ENCODE measurements at regions not wholly inside any gene's neighbourhood (a gene's known extent, or its start where the extent isn't known, plus 50 kb on each side); places are given as distances from the start of the nearest gene placed in this dataset.

DNA sequence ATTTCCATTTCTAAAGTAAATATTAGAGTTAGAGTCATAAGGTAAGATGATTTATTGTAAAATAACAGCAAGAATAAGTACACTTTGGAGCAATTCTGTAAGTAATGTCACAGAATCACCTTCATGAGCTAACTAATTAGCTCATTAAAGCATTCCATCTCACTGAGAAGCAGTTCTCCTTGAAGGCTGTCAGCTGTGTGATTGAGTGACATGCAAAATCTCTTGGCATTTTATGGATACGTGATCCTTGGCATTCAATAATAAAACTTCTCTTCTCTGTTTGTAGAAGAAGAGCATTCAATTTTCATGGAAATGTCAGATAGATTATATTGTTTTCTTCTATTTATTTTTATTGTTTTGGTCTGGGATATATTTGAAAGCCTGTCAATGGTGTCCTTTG, 1389.3 kb downstream of the GATA3 start (continued):
- TF ChIP-seq, protein P1, sequence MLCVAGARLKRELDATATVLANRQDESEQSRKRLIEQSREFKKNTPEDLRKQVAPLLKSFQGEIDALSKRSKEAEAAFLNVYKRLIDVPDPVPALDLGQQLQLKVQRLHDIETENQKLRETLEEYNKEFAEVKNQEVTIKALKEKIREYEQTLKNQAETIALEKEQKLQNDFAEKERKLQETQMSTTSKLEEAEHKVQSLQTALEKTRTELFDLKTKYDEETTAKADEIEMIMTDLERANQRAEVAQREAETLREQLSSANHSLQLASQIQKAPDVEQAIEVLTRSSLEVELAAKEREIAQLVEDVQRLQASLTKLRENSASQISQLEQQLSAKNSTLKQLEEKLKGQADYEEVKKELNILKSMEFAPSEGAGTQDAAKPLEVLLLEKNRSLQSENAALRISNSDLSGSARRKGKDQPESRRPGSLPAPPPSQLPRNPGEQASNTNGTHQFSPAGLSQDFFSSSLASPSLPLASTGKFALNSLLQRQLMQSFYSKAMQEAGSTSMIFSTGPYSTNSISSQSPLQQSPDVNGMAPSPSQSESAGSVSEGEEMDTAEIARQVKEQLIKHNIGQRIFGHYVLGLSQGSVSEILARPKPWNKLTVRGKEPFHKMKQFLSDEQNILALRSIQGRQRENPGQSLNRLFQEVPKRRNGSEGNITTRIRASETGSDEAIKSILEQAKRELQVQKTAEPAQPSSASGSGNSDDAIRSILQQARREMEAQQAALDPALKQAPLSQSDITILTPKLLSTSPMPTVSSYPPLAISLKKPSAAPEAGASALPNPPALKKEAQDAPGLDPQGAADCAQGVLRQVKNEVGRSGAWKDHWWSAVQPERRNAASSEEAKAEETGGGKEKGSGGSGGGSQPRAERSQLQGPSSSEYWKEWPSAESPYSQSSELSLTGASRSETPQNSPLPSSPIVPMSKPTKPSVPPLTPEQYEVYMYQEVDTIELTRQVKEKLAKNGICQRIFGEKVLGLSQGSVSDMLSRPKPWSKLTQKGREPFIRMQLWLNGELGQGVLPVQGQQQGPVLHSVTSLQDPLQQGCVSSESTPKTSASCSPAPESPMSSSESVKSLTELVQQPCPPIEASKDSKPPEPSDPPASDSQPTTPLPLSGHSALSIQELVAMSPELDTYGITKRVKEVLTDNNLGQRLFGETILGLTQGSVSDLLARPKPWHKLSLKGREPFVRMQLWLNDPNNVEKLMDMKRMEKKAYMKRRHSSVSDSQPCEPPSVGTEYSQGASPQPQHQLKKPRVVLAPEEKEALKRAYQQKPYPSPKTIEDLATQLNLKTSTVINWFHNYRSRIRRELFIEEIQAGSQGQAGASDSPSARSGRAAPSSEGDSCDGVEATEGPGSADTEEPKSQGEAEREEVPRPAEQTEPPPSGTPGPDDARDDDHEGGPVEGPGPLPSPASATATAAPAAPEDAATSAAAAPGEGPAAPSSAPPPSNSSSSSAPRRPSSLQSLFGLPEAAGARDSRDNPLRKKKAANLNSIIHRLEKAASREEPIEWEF (IDR thresholded peaks at IDR 0.05; ENCODE audit: insufficient replicate concordance, low read depth, low read length), result no peak
- TF ChIP-seq TARDBP (IDR thresholded peaks at IDR 0.05; ENCODE audit: borderline replicate concordance), result no peak
- TF ChIP-seq PAX5 (IDR thresholded peaks at IDR 0.05; ENCODE audit: borderline replicate concordance, low read depth, low read length), result no peak
- no peak for TF ChIP-seq NFYB (IDR thresholded peaks at IDR 0.05; ENCODE audit: insufficient read depth, low read depth, low read length)
- no peak for TF ChIP-seq SMARCA5 (IDR thresholded peaks at IDR 0.05)
- no peak for TF ChIP-seq BMI1 (IDR thresholded peaks at IDR 0.05; ENCODE audit: borderline replicate concordance)
- TF ChIP-seq SREBF2 (IDR thresholded peaks at IDR 0.05; ENCODE audit: low read length), result no peak
- TF ChIP-seq HCFC1 (IDR thresholded peaks at IDR 0.05; ENCODE audit: low read length), result no peak
- no peak for TF ChIP-seq MTA2 (IDR thresholded peaks at IDR 0.05; ENCODE audit: low read depth)
- no peak for TF ChIP-seq RCOR1 (conservative IDR thresholded peaks at IDR 0.05; ENCODE audit: low read depth, low read length)

DNA sequence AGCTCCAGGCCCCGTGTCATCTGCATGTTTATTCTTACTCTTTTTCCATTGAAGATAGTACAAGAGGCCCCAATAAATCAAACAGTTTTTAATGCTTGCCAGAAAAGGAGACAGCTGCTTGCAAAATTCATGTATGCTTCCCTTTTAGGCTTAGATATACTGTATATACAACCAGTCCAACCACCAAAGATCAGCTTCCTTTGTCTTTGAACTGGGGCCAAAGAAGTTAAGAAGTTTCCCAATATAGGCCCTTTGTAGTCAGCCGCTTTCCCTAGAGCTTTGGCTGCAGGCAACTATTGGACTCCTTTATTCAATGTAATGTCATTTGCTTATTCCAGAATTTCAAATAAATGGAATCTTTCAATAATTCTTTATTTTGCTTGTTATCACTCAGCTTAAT, 1395.0 kb downstream of the GATA3 start:
- ATAC-seq (no peak), DNase-seq (ENCODE audit: low read depth, low spot score) (no peak), FAIRE-seq (no peak)
- no peak overlapping the region for H3K4me3 ChIP-seq
- H4K20me1 ChIP-seq (ENCODE audit: control insufficient read depth, insufficient read depth), result no peaks in the 10 kb centered on the region
- 0% methylated on average over 2 of the region's 2 CpGs for WGBS (ENCODE audit: insufficient coverage, insufficient replicate concordance, low lambda C conversion rate, missing lambda C conversion rate)
- H3K9me3 ChIP-seq (replicated peaks; ENCODE audit: control insufficient read depth, insufficient read depth, low read length), result no peaks in the 10 kb centered on the region
- ChIA-PET CTCF (no interaction called here), RAD21 (ENCODE audit: unreplicated experiment) (no interaction called here), SMC1A (ENCODE audit: uncharacterized antibody, unreplicated experiment) (interaction anchor here (1.2 to 1.6 kb wide), 2 partner anchors 10 to 16 kb away, joined by 3 to 5 read pairs; no protein-coding TSS in a partner anchor), POLR2A (no interaction called here)
- H3K4me1 ChIP-seq (ENCODE audit: control insufficient read depth, insufficient read depth, low read length), result no peaks in the 10 kb centered on the region
- H3K27me3 ChIP-seq (replicated peaks in 1 of 2; ENCODE audit: control insufficient read depth in 2 of 2, insufficient read depth in 2 of 2, low read length in 1 of 2), result no peaks in the 10 kb centered on the region
- no peak overlapping the region for H3K4me2 ChIP-seq (ENCODE audit: control insufficient read depth, insufficient read depth)
- no TSS peak for BruUV-seq (replicated peaks)
- no peak overlapping the region for H2AFZ ChIP-seq (ENCODE audit: control insufficient read depth, low read depth, low read length)
- intact Hi-C loops (cut with micrococcal nuclease; ENCODE audit: unreplicated experiment) (no loop called here), in situ Hi-C loops (cut with MboI) (no loop called here)
- H3K27ac ChIP-seq (ENCODE audit: control insufficient read depth, insufficient read depth), result no peak overlapping the region
- H3K79me2 ChIP-seq (ENCODE audit: control insufficient read depth, insufficient read depth, low read length), result no peaks in the 10 kb centered on the region
- H3K36me3 ChIP-seq (ENCODE audit: control insufficient read depth in 2 of 2, insufficient read depth in 2 of 2, low read length in 1 of 2), result no peaks in the 10 kb centered on the region
- H3K9ac ChIP-seq (ENCODE audit: control insufficient read depth, insufficient read depth, low read length), result no peak overlapping the region
- TF ChIP-seq SIN3A (IDR thresholded peaks at IDR 0.05; ENCODE audit: low read depth, low read length) (no peak), RB1 (IDR thresholded peaks at IDR 0.05; ENCODE audit: borderline replicate concordance) (no peak), CEBPB (IDR thresholded peaks at IDR 0.05; ENCODE audit: borderline replicate concordance in 1 of 2, low read depth in 2 of 2, low read length in 2 of 2) (no peak), TAF1 (IDR thresholded peaks at IDR 0.05; ENCODE audit: borderline replicate concordance, low read depth, low read length) (no peak), MTA3 (IDR thresholded peaks at IDR 0.05; ENCODE audit: borderline replicate concordance, low read length) (no peak), KAT2A (conservative IDR thresholded peaks at IDR 0.05; ENCODE audit: control insufficient read depth, low read depth, low read length) (no peak)
- TF ChIP-seq, protein P2, sequence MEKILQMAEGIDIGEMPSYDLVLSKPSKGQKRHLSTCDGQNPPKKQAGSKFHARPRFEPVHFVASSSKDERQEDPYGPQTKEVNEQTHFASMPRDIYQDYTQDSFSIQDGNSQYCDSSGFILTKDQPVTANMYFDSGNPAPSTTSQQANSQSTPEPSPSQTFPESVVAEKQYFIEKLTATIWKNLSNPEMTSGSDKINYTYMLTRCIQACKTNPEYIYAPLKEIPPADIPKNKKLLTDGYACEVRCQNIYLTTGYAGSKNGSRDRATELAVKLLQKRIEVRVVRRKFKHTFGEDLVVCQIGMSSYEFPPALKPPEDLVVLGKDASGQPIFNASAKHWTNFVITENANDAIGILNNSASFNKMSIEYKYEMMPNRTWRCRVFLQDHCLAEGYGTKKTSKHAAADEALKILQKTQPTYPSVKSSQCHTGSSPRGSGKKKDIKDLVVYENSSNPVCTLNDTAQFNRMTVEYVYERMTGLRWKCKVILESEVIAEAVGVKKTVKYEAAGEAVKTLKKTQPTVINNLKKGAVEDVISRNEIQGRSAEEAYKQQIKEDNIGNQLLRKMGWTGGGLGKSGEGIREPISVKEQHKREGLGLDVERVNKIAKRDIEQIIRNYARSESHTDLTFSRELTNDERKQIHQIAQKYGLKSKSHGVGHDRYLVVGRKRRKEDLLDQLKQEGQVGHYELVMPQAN (conservative IDR thresholded peaks at IDR 0.05), result no peak
